ENCODE measurements at regions not wholly inside any gene's neighbourhood (a gene's known extent, or its start where the extent isn't known, plus 50 kb on each side); places are given as distances from the start of the nearest gene placed in this dataset.

GRCh38 chrX:6640727-6641126, 105.8 kb upstream of the VCX3A start:
- no peak for TF ChIP-seq EZH2 (IDR thresholded peaks at IDR 0.05; ENCODE audit: low read length)
- TF ChIP-seq CTCF (optimal IDR thresholded peaks at IDR 0.05 in 1 of 3, IDR thresholded peaks at IDR 0.05 in 1 of 3, conservative IDR thresholded peaks at IDR 0.05 in 1 of 3; ENCODE audit: extremely low read depth in 1 of 3, insufficient read depth in 2 of 3, low read length in 3 of 3), result no peak

Data from keratinocyte (primary cell).